H1 (cell line): ENCODE measurements at regions not wholly inside any gene's neighbourhood (a gene's known extent, or its start where the extent isn't known, plus 50 kb on each side); places are given as distances from the start of the nearest gene placed in this dataset.

Experiments used
- RFX5 ChIP-seq: IDR thresholded peaks from 2 replicates; pipeline ENCODE4 v1.6.1; 2011; ENCODE audit warnings: low read depth, low read length, improper control_type of control experiment, borderline replicate concordance
- TAF7 ChIP-seq: optimal IDR thresholded peaks from 2 replicates; pipeline ENCODE3; 2011; ENCODE audit warnings: low read depth, mild to moderate bottlenecking, inconsistent platforms, low read length, moderate library complexity, borderline replicate concordance
- TF ChIP-seq, protein P1 (sequence below): IDR thresholded peaks from 2 replicates; pipeline ENCODE4 v1.6.1; 2011; ENCODE audit warnings: low read length, improper control_type of control experiment

DNA sequence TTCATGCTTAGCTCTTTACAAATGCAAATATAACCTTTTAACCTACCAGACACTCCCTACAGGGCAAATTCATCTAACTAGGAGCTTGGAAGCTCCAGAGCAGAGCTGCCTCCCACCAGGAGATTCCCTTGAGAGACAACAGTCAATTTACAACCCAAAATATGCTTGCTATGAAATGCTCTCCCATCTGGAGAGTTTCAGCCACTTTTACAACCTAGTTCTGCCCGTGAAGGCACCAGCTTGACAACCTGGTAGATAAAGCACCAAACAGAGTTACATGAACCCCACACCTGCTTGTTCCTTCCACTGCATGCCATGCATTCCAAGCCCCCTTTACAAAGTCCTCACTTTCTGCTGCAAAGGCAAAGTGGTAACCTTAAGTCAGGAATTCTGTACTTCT is 215.3 kb upstream of the KIF2B start (continued):
- TF ChIP-seq, protein P1, sequence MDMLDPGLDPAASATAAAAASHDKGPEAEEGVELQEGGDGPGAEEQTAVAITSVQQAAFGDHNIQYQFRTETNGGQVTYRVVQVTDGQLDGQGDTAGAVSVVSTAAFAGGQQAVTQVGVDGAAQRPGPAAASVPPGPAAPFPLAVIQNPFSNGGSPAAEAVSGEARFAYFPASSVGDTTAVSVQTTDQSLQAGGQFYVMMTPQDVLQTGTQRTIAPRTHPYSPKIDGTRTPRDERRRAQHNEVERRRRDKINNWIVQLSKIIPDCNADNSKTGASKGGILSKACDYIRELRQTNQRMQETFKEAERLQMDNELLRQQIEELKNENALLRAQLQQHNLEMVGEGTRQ = no peak
- no peak for TF ChIP-seq TAF7
- no peak for TF ChIP-seq RFX5
- TF ChIP-seq, all 59 proteins: peak for 4
